ENCODE measurements at regions not wholly inside any gene's neighbourhood (a gene's known extent, or its start where the extent isn't known, plus 50 kb on each side); places are given as distances from the start of the nearest gene placed in this dataset.

DNA sequence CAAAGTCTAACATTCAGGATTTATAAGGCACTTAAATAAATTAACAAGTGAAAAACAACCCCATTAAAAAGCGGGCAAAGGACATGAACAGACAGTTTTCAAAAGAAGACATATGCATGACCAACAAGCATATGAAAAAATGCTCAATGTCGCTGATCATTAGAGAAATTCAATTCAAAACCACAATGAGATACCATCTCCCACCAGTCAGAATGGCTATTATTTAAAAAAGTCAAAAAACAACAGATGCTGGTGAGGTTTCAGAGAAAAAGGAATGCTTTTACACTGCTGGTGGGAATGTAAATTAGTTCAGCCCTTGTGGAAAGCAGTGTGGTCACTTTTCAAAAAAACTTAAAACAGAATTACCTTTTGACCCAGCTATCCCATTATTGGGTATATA, 60.7 kb upstream of the BDKRB2 start:
- Mint-ChIP-seq H3K4me3 (no peak overlapping the region), H3K9me3 (no peaks in the 10 kb centered on the region), H3K27ac (ENCODE audit: low read depth) (no peak overlapping the region)

GRCh38 chr14:96145116-96145864, 59.3 kb upstream of the BDKRB2 start:
- no peak for DNase-seq (ENCODE audit: low spot score in 2 of 2)
- H3K4me3 Mint-ChIP-seq: no peak overlapping the region
- H3K27me3 Mint-ChIP-seq: peaks cover 56% of the 10 kb centered on the region
- H3K36me3 Mint-ChIP-seq (ENCODE audit: insufficient read depth): no peaks in the 10 kb centered on the region
- H3K4me1 Mint-ChIP-seq: no peaks in the 10 kb centered on the region
- ATAC-seq (replicated peaks; ENCODE audit: extremely low read depth, poor library complexity, severe bottlenecking): no peak
- H3K9me3 Mint-ChIP-seq: no peaks in the 10 kb centered on the region
- H3K27ac Mint-ChIP-seq (ENCODE audit: low read depth): no peak overlapping the region

More for the DNA sequence above, 60.7 kb upstream of the BDKRB2 start:
- Mint-ChIP-seq H3K27me3 (peaks cover 43% of the 10 kb centered on the region), H3K36me3 (ENCODE audit: insufficient read depth) (no peaks in the 10 kb centered on the region), H3K4me1 (no peaks in the 10 kb centered on the region)
- no peak for ATAC-seq (replicated peaks; ENCODE audit: extremely low read depth, poor library complexity, severe bottlenecking)
- DNase-seq (ENCODE audit: low spot score in 2 of 2): no peak

- Mint-ChIP-seq H3K4me3 (no peak overlapping the region), H3K9me3 (no peaks in the 10 kb centered on the region), H3K27ac (ENCODE audit: low read depth) (no peak overlapping the region), H3K27me3 (peaks cover 66% of the 10 kb centered on the region), H3K4me1 (no peaks in the 10 kb centered on the region), H3K36me3 (ENCODE audit: insufficient read depth) (no peaks in the 10 kb centered on the region)
- ATAC-seq (replicated peaks; ENCODE audit: extremely low read depth, poor library complexity, severe bottlenecking) (no peak), DNase-seq (ENCODE audit: low spot score in 2 of 2) (no peak)
These were observed 58.4 kb upstream of the BDKRB2 start for GRCh38 chr14:96146131-96146771.

DNA sequence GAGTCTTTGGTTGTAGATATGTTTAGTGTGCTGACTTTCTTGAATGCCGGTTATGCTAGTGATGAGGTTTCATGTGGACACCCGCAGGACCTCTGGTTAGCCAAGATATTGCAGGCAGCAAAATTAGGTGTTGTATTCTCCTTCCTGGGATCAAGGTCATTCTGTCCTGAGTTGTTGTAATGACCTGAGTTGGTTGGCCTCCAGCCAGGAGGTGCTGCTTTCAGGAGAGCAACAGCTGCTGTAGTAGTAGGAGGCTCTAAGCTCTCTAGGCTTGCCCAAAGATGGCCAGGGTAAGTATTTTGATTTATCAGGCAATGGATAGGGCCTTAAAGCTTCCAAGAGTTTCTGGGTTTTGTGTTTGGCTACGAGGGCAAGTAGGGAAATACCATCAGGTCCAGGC, 56.0 kb upstream of the BDKRB2 start:
- no peak for DNase-seq (ENCODE audit: low spot score in 2 of 2)
- H3K36me3 Mint-ChIP-seq (ENCODE audit: insufficient read depth): no peaks in the 10 kb centered on the region
- H3K4me3 Mint-ChIP-seq: no peak overlapping the region
- H3K4me1 Mint-ChIP-seq: no peaks in the 10 kb centered on the region
- no peaks in the 10 kb centered on the region for H3K9me3 Mint-ChIP-seq
- no peak overlapping the region for H3K27ac Mint-ChIP-seq (ENCODE audit: low read depth)
- H3K27me3 Mint-ChIP-seq: peaks cover 69% of the 10 kb centered on the region
- ATAC-seq (replicated peaks; ENCODE audit: extremely low read depth, poor library complexity, severe bottlenecking): no peak

- Mint-ChIP-seq H3K9me3 (no peaks in the 10 kb centered on the region), H3K36me3 (ENCODE audit: insufficient read depth) (no peaks in the 10 kb centered on the region), H3K27me3 (peaks cover 69% of the 10 kb centered on the region), H3K4me1 (no peaks in the 10 kb centered on the region), H3K4me3 (no peak overlapping the region), H3K27ac (ENCODE audit: low read depth) (no peak overlapping the region)
- no peak for ATAC-seq (replicated peaks; ENCODE audit: extremely low read depth, poor library complexity, severe bottlenecking)
- no peak for DNase-seq (ENCODE audit: low spot score in 2 of 2)
These were observed 55.5 kb upstream of the BDKRB2 start for GRCh38 chr14:96149131-96149530.

GRCh38 chr14:96150214-96150613, 54.4 kb upstream of the BDKRB2 start:
- Mint-ChIP-seq H3K9me3 (no peaks in the 10 kb centered on the region), H3K4me3 (no peak overlapping the region), H3K27me3 (peaks cover 70% of the 10 kb centered on the region), H3K36me3 (ENCODE audit: insufficient read depth) (no peaks in the 10 kb centered on the region), H3K4me1 (no peaks in the 10 kb centered on the region), H3K27ac (ENCODE audit: low read depth) (no peak overlapping the region)
- DNase-seq (ENCODE audit: low spot score in 2 of 2) (no peak), ATAC-seq (replicated peaks; ENCODE audit: extremely low read depth, poor library complexity, severe bottlenecking) (no peak)

GRCh38 chr14:96151242-96151641, 53.4 kb upstream of the BDKRB2 start:
- Mint-ChIP-seq H3K27ac (ENCODE audit: low read depth) (no peak overlapping the region), H3K36me3 (ENCODE audit: insufficient read depth) (no peaks in the 10 kb centered on the region), H3K27me3 (peaks cover 60% of the 10 kb centered on the region), H3K9me3 (no peaks in the 10 kb centered on the region), H3K4me3 (no peak overlapping the region), H3K4me1 (no peaks in the 10 kb centered on the region)
- no peak for ATAC-seq (replicated peaks; ENCODE audit: extremely low read depth, poor library complexity, severe bottlenecking)
- no peak for DNase-seq (ENCODE audit: low spot score in 2 of 2)

DNA sequence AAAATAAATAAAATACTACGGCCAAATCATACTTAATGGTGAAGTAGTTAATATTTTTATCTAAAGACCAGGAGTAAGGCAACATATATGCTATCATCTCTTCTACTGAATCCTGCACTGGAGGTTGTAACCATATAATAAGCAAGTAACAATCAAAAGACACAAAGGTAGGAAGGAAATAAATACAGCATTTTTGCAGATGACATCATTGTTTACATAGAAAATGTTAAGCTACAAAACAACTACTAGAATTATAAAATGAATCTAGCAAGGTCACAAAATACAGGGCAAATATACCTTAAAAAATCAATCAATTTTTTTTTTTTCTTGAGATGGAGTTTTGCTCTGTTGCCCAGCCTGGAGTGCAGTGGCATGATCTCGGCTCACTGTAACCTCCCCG, 51.6 kb upstream of the BDKRB2 start:
- H3K36me3 Mint-ChIP-seq (ENCODE audit: insufficient read depth): no peaks in the 10 kb centered on the region
- H3K9me3 Mint-ChIP-seq: no peaks in the 10 kb centered on the region
- H3K4me1 Mint-ChIP-seq: no peaks in the 10 kb centered on the region
- DNase-seq (ENCODE audit: low spot score in 2 of 2) (no peak), ATAC-seq (replicated peaks; ENCODE audit: extremely low read depth, poor library complexity, severe bottlenecking) (no peak)
- peaks cover 58% of the 10 kb centered on the region for H3K27me3 Mint-ChIP-seq
- H3K27ac Mint-ChIP-seq (ENCODE audit: low read depth): no peak overlapping the region
- H3K4me3 Mint-ChIP-seq: no peak overlapping the region
